Hepatocyte (in vitro differentiated cells): ENCODE measurements at regions not wholly inside any gene's neighbourhood (a gene's known extent, or its start where the extent isn't known, plus 50 kb on each side); places are given as distances from the start of the nearest gene placed in this dataset.

Experiments
- DNase-seq: peaks from one replicate; pipeline ENCODE4 v3.0.0-alpha.2; 2016; ENCODE audit warnings: low spot score
- H2AFZ ChIP-seq: fragments of 200-600 bp; sonication (generic); 2 replicates; pipeline ENCODE4 v1.6.0; 2016; ENCODE audit warnings: antibody characterized with exemption, mild to moderate bottlenecking
- H3K27ac ChIP-seq: fragments of 200-600 bp; sonication (generic); 2 replicates; pipeline ENCODE4 v1.5.1; 2016; ENCODE audit warnings: mild to moderate bottlenecking
- H3K27me3 ChIP-seq: fragments of 200-600 bp; sonication (generic); 2 replicates; pipeline ENCODE4 v1.6.1; 2016
- H3K36me3 ChIP-seq: fragments of 200-600 bp; sonication (generic); replicated peaks from 2 replicates; pipeline ENCODE4 v1.5.1; 2016; ENCODE audit warnings: low read depth; ENCODE audit not compliant: insufficient read depth
- H3K4me1 ChIP-seq: fragments of 200-600 bp; sonication (generic); 2 replicates; pipeline ENCODE4 v1.5.1; 2016; ENCODE audit warnings: mild to moderate bottlenecking, moderate library complexity; ENCODE audit not compliant: insufficient read depth
- H3K4me2 ChIP-seq: fragments of 200-600 bp; sonication (generic); 2 replicates; pipeline ENCODE4 v1.6.0; 2016
- H3K4me3 ChIP-seq: fragments of 200-600 bp; sonication (generic); 2 replicates; pipeline ENCODE4 v1.5.1; 2016; ENCODE audit warnings: mild to moderate bottlenecking
- H3K79me2 ChIP-seq: fragments of 200-600 bp; sonication (generic); 2 replicates; pipeline ENCODE4 v1.6.0; 2017; ENCODE audit warnings: mild to moderate bottlenecking
- H3K9me2 ChIP-seq: fragments of 200-600 bp; sonication (generic); replicated peaks from 2 replicates; pipeline ENCODE4 v1.6.0; 2017; ENCODE audit warnings: mild to moderate bottlenecking; ENCODE audit not compliant: insufficient read depth
- H3K9me3 ChIP-seq: fragments of 200-600 bp; sonication (generic); 2 replicates; pipeline ENCODE4 v1.5.1; 2016; ENCODE audit warnings: low read depth, mild to moderate bottlenecking
- H4K20me1 ChIP-seq: fragments of 200-600 bp; sonication (generic); 2 replicates; pipeline ENCODE4 v1.6.0; 2016; ENCODE audit warnings: mild to moderate bottlenecking; ENCODE audit not compliant: insufficient read depth, poor library complexity, severe bottlenecking
- CTCF ChIP-seq: fragments of 200-600 bp; sonication (generic); IDR thresholded peaks from 2 replicates; pipeline ENCODE4 v1.5.1; 2016; ENCODE audit warnings: antibody characterized with exemption, mild to moderate bottlenecking; ENCODE audit not compliant: poor library complexity
- EZH2 ChIP-seq: fragments of 200-600 bp; sonication (generic); IDR thresholded peaks from 2 replicates; pipeline ENCODE4 v1.6.1; 2016; ENCODE audit warnings: antibody characterized with exemption, mild to moderate bottlenecking, borderline replicate concordance
- EZH2phosphoT487 ChIP-seq: fragments of 200-600 bp; sonication (generic); IDR thresholded peaks from one replicate; pipeline ENCODE4 v1.6.1; 2018; ENCODE audit warnings: antibody characterized with exemption, mild to moderate bottlenecking, low read depth, moderate library complexity; ENCODE audit not compliant: unreplicated experiment, severe bottlenecking
- WGBS: methylation state at CpG from one replicate; pipeline ENCODE4 v1.1.6; 2016; ENCODE audit warnings: low lambda C conversion rate; ENCODE audit errors: missing lambda C conversion rate; 5-methylcytosine and 5-hydroxymethylcytosine counted together

GRCh38 chr20:57913156-57913930 is 203.5 kb upstream of the PMEPA1 start:
- H3K79me2 ChIP-seq, result no peaks in the 10 kb centered on the region
- no peaks in the 10 kb centered on the region for H3K9me3 ChIP-seq
- no peak overlapping the region for H2AFZ ChIP-seq
- H3K27me3 ChIP-seq, result no peaks in the 10 kb centered on the region
- no peaks in the 10 kb centered on the region for H3K9me2 ChIP-seq
- no peak overlapping the region for H3K4me2 ChIP-seq
- TF ChIP-seq CTCF (no peak), EZH2phosphoT487 (no peak), EZH2 (no peak)
- H3K36me3 ChIP-seq, result no peaks in the 10 kb centered on the region
- no peak overlapping the region for H3K27ac ChIP-seq
- no peak for DNase-seq
- whole genome bisulfite sequencing, result 91% methylated on average over 12 of the region's 12 CpGs
- H3K4me1 ChIP-seq, result peaks cover 3% of the 10 kb centered on the region
- H3K4me3 ChIP-seq, result no peak overlapping the region
- H4K20me1 ChIP-seq, result no peaks in the 10 kb centered on the region

- Histone ChIP-seq H4K20me1 (no peaks in the 10 kb centered on the region), H3K27ac (no peak overlapping the region), H3K4me1 (peaks cover 3% of the 10 kb centered on the region), H3K4me2 (no peak overlapping the region), H3K27me3 (no peaks in the 10 kb centered on the region), H3K79me2 (no peaks in the 10 kb centered on the region), H3K36me3 (no peaks in the 10 kb centered on the region), H3K9me2 (no peaks in the 10 kb centered on the region), H3K4me3 (no peak overlapping the region), H2AFZ (no peak overlapping the region), H3K9me3 (no peaks in the 10 kb centered on the region)
- no peak for DNase-seq
- WGBS, result 89% methylated on average over 6 of the region's 6 CpGs
- TF ChIP-seq EZH2, result no peak
- TF ChIP-seq EZH2phosphoT487, result no peak
- no peak for TF ChIP-seq CTCF
Observed at GRCh38 chr20:57912227-57912582, 202.4 kb upstream of the PMEPA1 start.

GRCh38 chr20:57911512-57912226 is 201.9 kb upstream of the PMEPA1 start:
- no peak overlapping the region for H3K4me3 ChIP-seq
- no peaks in the 10 kb centered on the region for H3K36me3 ChIP-seq
- no peak overlapping the region for H3K4me2 ChIP-seq
- no peaks in the 10 kb centered on the region for H3K9me2 ChIP-seq
- DNase-seq, result no peak
- no peaks in the 10 kb centered on the region for H3K4me1 ChIP-seq
- H3K79me2 ChIP-seq, result no peaks in the 10 kb centered on the region
- 89% methylated on average over 14 of the region's 14 CpGs for WGBS
- no peaks in the 10 kb centered on the region for H3K9me3 ChIP-seq
- H4K20me1 ChIP-seq, result no peaks in the 10 kb centered on the region
- no peak overlapping the region for H2AFZ ChIP-seq
- no peaks in the 10 kb centered on the region for H3K27me3 ChIP-seq
- no peak for TF ChIP-seq CTCF
- no peak for TF ChIP-seq EZH2
- no peak for TF ChIP-seq EZH2phosphoT487
- no peak overlapping the region for H3K27ac ChIP-seq
